ENCODE measurements at regions not wholly inside any gene's neighbourhood (a gene's known extent, or its start where the extent isn't known, plus 50 kb on each side); places are given as distances from the start of the nearest gene placed in this dataset.

DNA sequence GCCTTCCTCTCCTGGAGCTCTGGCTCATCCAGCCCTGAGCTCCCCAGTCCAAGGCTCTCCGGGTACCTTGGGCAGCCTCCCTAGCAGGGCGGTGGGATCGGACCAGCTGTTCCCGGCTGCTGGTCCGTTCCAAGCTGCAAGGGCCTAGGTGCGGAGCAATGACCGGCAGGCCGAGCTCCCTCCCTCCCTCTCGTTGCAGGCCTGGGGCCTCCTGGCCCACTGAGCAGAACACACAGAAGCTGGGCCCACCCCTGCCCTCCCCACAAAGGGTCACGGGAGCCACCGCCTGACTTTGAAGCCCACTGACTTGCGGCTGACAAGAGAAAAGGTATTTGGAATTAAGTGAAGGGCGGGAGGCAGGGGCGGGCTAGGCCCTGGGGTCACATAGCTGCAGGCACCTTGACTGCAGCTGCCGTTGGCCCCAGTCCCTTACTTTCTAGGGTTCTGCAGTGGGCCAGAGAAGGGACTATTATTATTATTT is 104.7 kb upstream of the IER5L start:
- Histone ChIP-seq H3K27me3 (ENCODE audit: insufficient read depth, low read length) (no peaks in the 10 kb centered on the region), H3K4me3 (ENCODE audit: low read length) (no peak overlapping the region; the same call in 1 of the 2 replicates), H3K9ac (ENCODE audit: low read depth, low read length) (no peak overlapping the region), H3K36me3 (ENCODE audit: insufficient read depth, low read length) (no peaks in the 10 kb centered on the region), H3K9me3 (ENCODE audit: insufficient read depth, low read depth, low read length) (no peaks in the 10 kb centered on the region), H3K27ac (ENCODE audit: low read depth, low read length) (peak overlapping the region; percentile 6; the same call in 1 of the 2 replicates), H3K4me1 (ENCODE audit: insufficient read depth, low read length) (peaks cover 24% of the 10 kb centered on the region)
- WGBS: 43% methylated on average over 15 of the region's 15 CpGs

DNA sequence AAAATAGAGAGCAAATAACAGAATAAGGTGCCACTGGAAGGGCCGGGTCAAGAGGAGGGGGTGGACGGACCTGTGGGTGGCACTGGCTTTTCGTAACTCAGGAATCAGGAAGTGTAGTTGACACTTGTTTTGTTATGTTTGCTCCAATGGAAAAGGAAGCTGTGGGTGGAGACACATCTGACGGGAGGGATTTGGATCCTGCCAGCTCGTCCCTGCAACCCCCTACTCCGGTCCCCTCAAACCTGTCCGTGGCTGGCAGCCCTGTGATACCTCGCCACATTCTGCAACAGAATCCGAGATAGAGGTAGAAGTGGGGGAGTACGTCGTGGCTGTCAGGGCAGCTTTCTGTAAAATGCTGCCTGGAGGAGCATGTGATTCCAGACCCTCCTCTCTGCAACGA is 104.2 kb upstream of the IER5L start:
- H3K9me3 ChIP-seq (ENCODE audit: insufficient read depth, low read depth, low read length): no peaks in the 10 kb centered on the region
- H3K27me3 ChIP-seq (ENCODE audit: insufficient read depth, low read length): no peaks in the 10 kb centered on the region
- H3K4me3 ChIP-seq (ENCODE audit: low read length): no peak overlapping the region; the same call in 1 of the 2 replicates
- no peak overlapping the region for H3K9ac ChIP-seq (ENCODE audit: low read depth, low read length)
- 33% methylated on average over 12 of the region's 12 CpGs for WGBS
- H3K4me1 ChIP-seq (ENCODE audit: insufficient read depth, low read length): peaks cover 22% of the 10 kb centered on the region
- peak overlapping the region; percentile 6; the same call in 1 of the 2 replicates for H3K27ac ChIP-seq (ENCODE audit: low read depth, low read length)
- no peaks in the 10 kb centered on the region for H3K36me3 ChIP-seq (ENCODE audit: insufficient read depth, low read length)

DNA sequence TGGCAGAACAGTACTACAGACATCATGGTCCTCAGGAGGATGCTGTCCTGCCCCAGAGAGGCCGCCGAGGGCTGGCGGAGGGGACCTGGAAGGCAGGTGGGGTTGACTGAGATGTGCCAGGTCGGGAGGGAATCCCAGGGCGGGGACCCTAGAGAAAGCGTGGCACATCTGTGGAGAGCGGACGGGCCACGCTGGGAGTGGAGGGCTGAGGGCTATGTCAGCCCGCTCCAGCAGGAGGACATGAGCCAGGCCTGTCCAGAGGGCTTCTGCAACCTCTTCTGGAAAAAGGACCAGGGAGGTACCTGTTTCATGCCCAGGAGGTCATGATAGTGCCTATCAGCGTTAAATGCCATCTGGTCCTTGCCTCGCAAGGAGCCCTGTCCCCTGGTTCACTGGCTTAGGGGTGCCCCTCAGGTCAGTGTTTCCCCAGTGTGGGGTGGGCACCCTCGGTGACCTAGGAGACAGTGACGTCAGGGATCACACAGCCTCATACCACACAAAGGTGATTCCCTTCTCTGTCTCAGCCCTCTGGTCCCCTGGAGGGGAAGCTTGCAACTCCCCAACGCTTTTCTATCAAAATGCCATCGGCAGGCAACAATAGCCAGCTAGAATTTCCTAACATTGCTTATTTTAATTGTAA is 103.6 kb upstream of the IER5L start:
- Histone ChIP-seq H3K4me3 (ENCODE audit: low read length) (no peak overlapping the region), H3K9me3 (ENCODE audit: insufficient read depth, low read depth, low read length) (no peaks in the 10 kb centered on the region), H3K36me3 (ENCODE audit: insufficient read depth, low read length) (no peaks in the 10 kb centered on the region), H3K27ac (ENCODE audit: low read depth, low read length) (no peak overlapping the region), H3K9ac (ENCODE audit: low read depth, low read length) (no peak overlapping the region), H3K27me3 (ENCODE audit: insufficient read depth, low read length) (no peaks in the 10 kb centered on the region), H3K4me1 (ENCODE audit: insufficient read depth, low read length) (peaks cover 22% of the 10 kb centered on the region)
- 86% methylated on average over 16 of the region's 16 CpGs for WGBS

DNA sequence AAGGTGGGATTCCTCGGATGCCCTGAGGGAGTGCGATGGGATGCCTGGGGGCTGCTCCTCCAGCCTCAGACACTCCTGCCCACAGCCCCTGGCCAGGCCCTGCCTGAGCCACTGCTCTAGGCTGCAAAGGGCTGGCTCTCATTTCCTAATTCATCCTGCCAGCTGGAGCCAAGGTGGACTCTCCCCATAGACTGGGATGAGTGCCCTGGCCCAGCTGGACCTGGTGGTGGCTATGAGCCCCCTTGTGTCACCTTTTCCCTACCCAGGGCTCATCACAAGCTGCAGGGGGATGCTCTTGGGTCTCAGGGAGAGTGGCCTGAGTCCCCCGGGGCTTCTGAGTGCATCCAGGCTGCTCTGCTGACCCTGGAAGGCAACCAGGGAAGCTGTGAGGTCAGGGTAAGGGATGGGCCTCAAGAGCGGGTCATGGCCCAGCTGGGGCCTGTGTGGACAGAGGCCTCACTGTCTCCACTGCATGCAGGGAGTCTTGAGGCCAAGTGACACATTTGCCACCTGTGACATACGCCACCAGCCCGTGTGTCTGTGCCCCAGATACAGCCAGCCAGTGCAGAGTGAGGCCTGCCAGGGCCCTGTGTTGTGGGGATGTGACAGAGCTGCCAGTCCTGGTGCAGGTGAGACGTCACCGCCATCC is 102.7 kb upstream of the IER5L start:
- WGBS: 93% methylated on average over 8 of the region's 8 CpGs
- Histone ChIP-seq H3K36me3 (ENCODE audit: insufficient read depth, low read length) (no peaks in the 10 kb centered on the region), H3K4me1 (ENCODE audit: insufficient read depth, low read length) (peaks cover 22% of the 10 kb centered on the region), H3K9ac (ENCODE audit: low read depth, low read length) (no peak overlapping the region), H3K4me3 (ENCODE audit: low read length) (no peak overlapping the region), H3K27ac (ENCODE audit: low read depth, low read length) (no peak overlapping the region), H3K9me3 (ENCODE audit: insufficient read depth, low read depth, low read length) (no peaks in the 10 kb centered on the region), H3K27me3 (ENCODE audit: insufficient read depth, low read length) (no peaks in the 10 kb centered on the region)

DNA sequence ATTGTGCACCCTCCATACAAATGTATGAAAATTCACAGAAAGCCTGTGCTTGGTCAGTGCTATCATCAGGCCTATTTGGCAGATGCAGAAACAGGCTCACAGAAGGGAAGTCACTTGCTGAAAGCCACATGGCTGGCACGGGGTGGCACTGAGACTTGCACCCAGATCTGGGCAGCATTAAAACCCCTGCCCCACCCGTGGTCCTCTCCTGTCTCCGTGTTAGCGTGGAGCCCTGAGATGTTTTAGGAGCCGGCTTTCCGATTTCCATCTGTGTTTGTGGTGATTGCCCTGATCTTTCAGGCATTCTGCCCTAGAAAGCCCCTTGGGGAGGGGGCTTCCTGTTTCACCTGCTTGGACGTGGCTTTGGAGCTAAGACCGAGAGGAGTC is 102.2 kb upstream of the IER5L start:
- no peaks in the 10 kb centered on the region for H3K36me3 ChIP-seq (ENCODE audit: insufficient read depth, low read length)
- no peak overlapping the region for H3K9ac ChIP-seq (ENCODE audit: low read depth, low read length)
- no peaks in the 10 kb centered on the region for H3K9me3 ChIP-seq (ENCODE audit: insufficient read depth, low read depth, low read length)
- peaks cover 26% of the 10 kb centered on the region for H3K4me1 ChIP-seq (ENCODE audit: insufficient read depth, low read length)
- WGBS: 84% methylated on average over 8 of the region's 8 CpGs
- no peaks in the 10 kb centered on the region for H3K27me3 ChIP-seq (ENCODE audit: insufficient read depth, low read length)
- no peak overlapping the region for H3K27ac ChIP-seq (ENCODE audit: low read depth, low read length)
- no peak overlapping the region for H3K4me3 ChIP-seq (ENCODE audit: low read length)

DNA sequence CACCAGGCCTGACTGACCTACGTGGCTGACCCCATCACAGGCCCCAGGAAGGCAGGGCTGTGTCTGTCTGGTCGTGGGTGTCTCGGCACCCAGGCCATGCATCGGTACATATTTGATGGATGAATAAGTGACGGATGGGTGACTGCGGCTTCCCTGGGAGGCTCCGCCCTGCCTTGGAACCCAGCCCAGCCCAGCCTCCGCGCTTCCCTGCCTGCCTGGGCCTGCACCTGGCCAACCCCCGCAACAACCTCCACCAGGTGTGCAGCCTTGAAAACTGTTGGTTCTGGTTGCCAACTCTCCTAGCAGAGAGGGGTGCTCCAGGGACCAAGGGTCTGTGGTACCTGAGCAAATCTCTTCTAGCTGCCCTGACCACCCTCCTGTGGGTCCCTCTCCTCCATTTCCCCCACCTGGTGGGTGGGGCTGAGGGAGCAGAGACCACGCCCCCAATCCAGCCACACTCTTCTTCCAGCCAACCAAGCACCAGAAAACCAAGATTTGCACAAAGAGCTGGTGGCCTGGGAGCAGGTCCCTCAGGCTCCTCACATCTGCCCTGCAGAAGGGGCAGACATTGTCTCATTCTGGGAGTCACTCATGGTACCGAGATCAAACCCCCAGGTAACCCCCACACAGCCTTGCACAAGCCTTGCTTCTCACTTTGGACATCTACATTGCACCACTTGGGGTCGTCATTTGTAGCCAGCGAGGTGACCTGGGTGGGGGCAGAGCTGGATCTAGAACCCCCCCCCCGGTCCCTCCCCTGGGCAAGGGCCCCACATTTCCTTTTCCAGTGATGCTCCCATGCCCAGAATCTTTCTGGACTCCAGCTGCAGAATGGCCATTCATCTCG is 100.6 kb upstream of the IER5L start:
- Histone ChIP-seq H3K4me3 (ENCODE audit: low read length) (no peak overlapping the region), H3K27me3 (ENCODE audit: insufficient read depth, low read length) (no peaks in the 10 kb centered on the region), H3K27ac (ENCODE audit: low read depth, low read length) (no peak overlapping the region), H3K36me3 (ENCODE audit: insufficient read depth, low read length) (no peaks in the 10 kb centered on the region), H3K9ac (ENCODE audit: low read depth, low read length) (no peak overlapping the region), H3K4me1 (ENCODE audit: insufficient read depth, low read length) (peaks cover 26% of the 10 kb centered on the region), H3K9me3 (ENCODE audit: insufficient read depth, low read depth, low read length) (no peaks in the 10 kb centered on the region)
- WGBS: 49% methylated on average over 16 of the region's 16 CpGs

DNA sequence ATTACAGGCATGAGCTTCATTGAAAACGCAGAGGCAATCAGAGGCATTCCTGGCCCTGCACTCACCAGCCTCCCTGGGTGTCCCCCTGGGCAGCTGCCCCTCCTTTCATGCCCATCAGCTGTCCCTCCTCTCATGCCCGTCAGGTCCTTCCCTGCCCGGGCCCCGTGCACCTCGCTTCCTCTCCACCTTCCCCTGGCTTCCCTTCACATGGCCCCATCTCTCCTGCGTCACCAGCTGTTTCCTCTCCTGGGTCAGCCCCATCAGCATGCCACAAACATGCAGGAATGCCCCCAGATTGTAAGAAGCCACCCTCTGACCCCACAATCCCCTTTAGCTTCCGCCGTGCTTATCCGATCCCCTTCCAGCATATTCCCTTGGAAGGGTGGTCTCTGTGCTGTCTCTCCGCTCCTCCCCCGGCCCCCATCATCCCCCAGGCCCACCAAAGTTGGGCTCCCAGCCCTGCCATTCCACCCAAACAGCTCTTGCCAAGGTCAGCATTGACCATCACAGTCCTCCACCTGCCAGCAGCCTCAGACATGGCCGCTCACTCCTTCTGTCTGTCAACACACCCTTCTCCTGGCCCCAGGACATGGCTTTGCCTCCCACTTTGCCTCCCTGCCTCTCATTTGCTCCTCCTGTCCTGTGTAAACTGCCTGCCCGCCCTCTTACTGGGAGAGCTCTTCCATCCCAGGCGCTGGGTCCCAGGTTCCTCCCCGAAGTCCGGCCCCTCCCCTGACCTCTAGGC is 98.6 kb upstream of the IER5L start:
- Histone ChIP-seq H3K4me1 (ENCODE audit: insufficient read depth, low read length) (peaks cover 14% of the 10 kb centered on the region; the same call in 1 of the 2 replicates), H3K36me3 (ENCODE audit: insufficient read depth, low read length) (no peaks in the 10 kb centered on the region), H3K27ac (ENCODE audit: low read depth, low read length) (no peak overlapping the region), H3K27me3 (ENCODE audit: insufficient read depth, low read length) (no peaks in the 10 kb centered on the region), H3K9ac (ENCODE audit: low read depth, low read length) (no peak overlapping the region), H3K9me3 (ENCODE audit: insufficient read depth, low read depth, low read length) (no peaks in the 10 kb centered on the region), H3K4me3 (ENCODE audit: low read length) (no peak overlapping the region)
- 76% methylated on average over 16 of the region's 16 CpGs for WGBS

DNA sequence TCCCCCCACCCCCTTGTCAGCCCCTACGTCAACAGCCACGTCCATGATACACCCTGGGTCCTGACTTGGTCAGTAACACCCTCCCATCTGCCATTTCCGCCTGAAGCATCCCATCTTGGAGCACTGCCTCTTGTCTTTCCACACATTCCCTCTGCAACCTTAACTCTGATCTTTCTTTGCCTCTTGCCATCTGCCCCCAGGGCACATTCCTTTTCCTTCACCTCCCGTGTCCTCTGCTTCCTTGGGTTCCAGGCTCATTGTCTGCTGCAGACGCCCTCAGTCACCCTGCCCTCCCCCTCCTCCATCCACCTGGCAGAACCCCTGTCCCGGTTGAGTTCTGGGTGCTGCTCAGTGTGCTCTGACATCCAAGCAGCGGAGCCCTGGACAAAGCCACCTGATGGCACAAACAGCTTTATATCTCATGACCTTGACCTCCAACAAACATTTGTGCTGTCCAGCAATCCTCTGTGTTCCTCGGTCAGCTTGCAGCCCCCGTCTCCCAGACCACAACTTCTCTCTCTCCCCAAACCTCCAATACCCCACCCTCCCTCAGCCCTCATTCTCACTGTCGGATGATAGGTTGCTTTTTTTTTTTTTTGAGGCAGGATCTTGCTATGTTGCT is 97.7 kb upstream of the IER5L start:
- Histone ChIP-seq H3K27me3 (ENCODE audit: insufficient read depth, low read length) (no peaks in the 10 kb centered on the region), H3K36me3 (ENCODE audit: insufficient read depth, low read length) (no peaks in the 10 kb centered on the region), H3K9ac (ENCODE audit: low read depth, low read length) (no peak overlapping the region), H3K4me3 (ENCODE audit: low read length) (no peak overlapping the region), H3K9me3 (ENCODE audit: insufficient read depth, low read depth, low read length) (no peaks in the 10 kb centered on the region), H3K27ac (ENCODE audit: low read depth, low read length) (no peak overlapping the region), H3K4me1 (ENCODE audit: insufficient read depth, low read length) (peaks cover 14% of the 10 kb centered on the region; the same call in 1 of the 2 replicates)
- 57% methylated on average over 9 of the region's 10 CpGs for WGBS

DNA sequence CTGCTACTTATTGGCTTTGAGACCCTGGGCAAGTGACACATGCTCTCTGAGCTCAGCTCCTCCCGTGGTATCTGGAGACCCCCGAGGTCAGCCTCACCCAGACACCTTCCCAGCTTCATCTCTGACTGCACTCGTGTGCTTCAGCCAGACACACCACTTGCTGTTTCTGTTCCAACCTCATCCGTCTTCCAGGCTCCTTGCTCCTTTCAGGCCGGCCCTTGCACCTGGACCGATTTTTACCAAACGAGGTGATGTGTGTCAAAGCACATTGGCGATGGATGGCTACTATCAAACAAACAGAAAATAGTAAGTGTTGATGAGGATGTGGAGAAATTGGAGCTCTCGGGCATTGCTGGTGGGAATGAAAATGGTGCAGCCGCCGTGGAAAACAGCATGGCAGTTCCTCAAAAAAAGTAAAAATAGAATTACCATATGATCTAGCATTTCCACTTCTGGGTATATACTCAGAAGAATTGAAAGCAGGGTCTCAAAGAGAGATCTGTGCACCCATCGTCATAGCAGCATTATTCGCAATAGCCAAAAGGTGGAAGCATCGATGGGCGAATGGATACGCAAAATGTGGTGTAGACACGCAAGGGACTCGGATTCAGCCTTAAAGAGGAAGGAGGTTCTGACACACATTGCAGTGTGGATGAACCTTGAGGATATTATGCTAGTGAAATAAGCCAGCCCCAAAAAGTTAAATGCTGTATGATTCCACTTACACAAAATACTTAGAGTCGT is 96.1 kb upstream of the IER5L start:
- Histone ChIP-seq H3K36me3 (ENCODE audit: insufficient read depth, low read length) (no peaks in the 10 kb centered on the region), H3K27ac (ENCODE audit: low read depth, low read length) (no peak overlapping the region), H3K4me3 (ENCODE audit: low read length) (no peak overlapping the region), H3K9me3 (ENCODE audit: insufficient read depth, low read depth, low read length) (no peaks in the 10 kb centered on the region), H3K9ac (ENCODE audit: low read depth, low read length) (no peak overlapping the region), H3K27me3 (ENCODE audit: insufficient read depth, low read length) (no peaks in the 10 kb centered on the region), H3K4me1 (ENCODE audit: insufficient read depth, low read length) (peaks cover 14% of the 10 kb centered on the region; the same call in 1 of the 2 replicates)
- 93% methylated on average over 19 of the region's 19 CpGs for WGBS
